GM19395 (cell line): ENCODE measurements at regions not wholly inside any gene's neighbourhood (a gene's known extent, or its start where the extent isn't known, plus 50 kb on each side); places are given as distances from the start of the nearest gene placed in this dataset.
"Not testable (repeated sequence)": the region's sequence is repeated elsewhere in the genome, so short reads cannot be mapped to it uniquely, and the experiment has no call there.

Experiments
- ATAC-seq: cut with Tn5 transposase; IDR thresholded peaks from one replicate; pipeline ENCODE4 v1.9.1; 2021; ENCODE audit warnings: mild to moderate bottlenecking, moderate library complexity; ENCODE audit not compliant: unreplicated experiment

- no peak for ATAC-seq
Measured at GRCh38 chr15:68482246-68482645, 50.3 kb upstream of the ITGA11 start.

GRCh38 chr15:68483165-68483564 lies 51.2 kb upstream of the ITGA11 start:
- no peak for ATAC-seq

- no peak for ATAC-seq
Measured at GRCh38 chr15:68484220-68484619, 52.3 kb upstream of the ITGA11 start.

GRCh38 chr15:68484696-68485400 lies 52.9 kb upstream of the ITGA11 start:
- no peak for ATAC-seq

- ATAC-seq: no peak
Measured at GRCh38 chr15:68485721-68486360, 53.9 kb upstream of the ITGA11 start.

GRCh38 chr15:68487087-68487843 lies 55.3 kb upstream of the ITGA11 start:
- ATAC-seq: no peak

- no peak for ATAC-seq
Measured at GRCh38 chr15:68488290-68488689, 56.3 kb upstream of the ITGA11 start.

GRCh38 chr15:68488966-68489365 lies 57.0 kb upstream of the ITGA11 start:
- ATAC-seq: no peak

GRCh38 chr15:68489421-68489820 lies 57.5 kb upstream of the ITGA11 start:
- ATAC-seq: no peak

- no peak for ATAC-seq
Measured at GRCh38 chr15:68491415-68492106, 59.6 kb upstream of the ITGA11 start.

GRCh38 chr15:68492855-68493254 lies 60.9 kb upstream of the ITGA11 start:
- no peak for ATAC-seq

- no peak for ATAC-seq
Measured at GRCh38 chr15:68493629-68494028, 61.7 kb upstream of the ITGA11 start.

GRCh38 chr15:68494573-68495110 lies 62.7 kb upstream of the ITGA11 start:
- no peak for ATAC-seq

GRCh38 chr15:68495221-68495950 lies 63.4 kb upstream of the ITGA11 start:
- ATAC-seq: no peak

- no peak for ATAC-seq
Measured at GRCh38 chr15:68495981-68496705, 64.2 kb upstream of the ITGA11 start.

- not testable (repeated sequence) for ATAC-seq
Measured at GRCh38 chr15:68496751-68497150, 64.8 kb upstream of the ITGA11 start.

GRCh38 chr15:68497206-68497910 lies 65.4 kb upstream of the ITGA11 start:
- no peak for ATAC-seq

GRCh38 chr15:68498076-68498475 lies 66.1 kb upstream of the ITGA11 start:
- no peak for ATAC-seq
